ENCODE measurements at regions not wholly inside any gene's neighbourhood (a gene's known extent, or its start where the extent isn't known, plus 50 kb on each side); places are given as distances from the start of the nearest gene placed in this dataset.

- Mint-ChIP-seq H3K27ac (no peak overlapping the region), H3K9me3 (no peaks in the 10 kb centered on the region), H3K4me3 (no peak overlapping the region)
Observed at GRCh38 chr4:62222121-62222520, 1022.0 kb downstream of the ADGRL3 start.

More at GRCh38 chr4:62222121-62222520, 1022.0 kb downstream of the ADGRL3 start:
- H4K91ac ChIP-seq (ENCODE audit: insufficient read length, low read depth, low read length): no peak overlapping the region
- H3K4me2 ChIP-seq (ENCODE audit: insufficient read depth, insufficient read length, low read length): no peak overlapping the region
- no CpG with 5 or more reads among the region's 4 CpGs for WGBS (ENCODE audit: extremely low coverage, insufficient read length, low lambda C conversion rate)
- H3K18ac ChIP-seq (ENCODE audit: insufficient read length, low read depth, low read length): no peak overlapping the region
- H3K79me2 ChIP-seq (ENCODE audit: insufficient read depth, low read length): no peaks in the 10 kb centered on the region
- H3K27ac ChIP-seq (ENCODE audit: insufficient read length, low read depth, low read length): no peak overlapping the region
- no peak overlapping the region for H4K8ac ChIP-seq (replicated peaks; ENCODE audit: insufficient read length, low read depth, low read length)
- H4K5ac ChIP-seq (ENCODE audit: insufficient read length, low read depth, low read length): no peak overlapping the region
- H3K56ac ChIP-seq (ENCODE audit: insufficient read length, low read depth, low read length): no peak overlapping the region
- H3K23me2 ChIP-seq (ENCODE audit: insufficient read length, low read depth, low read length, poor library complexity, severe bottlenecking): no peaks in the 10 kb centered on the region
- no peak overlapping the region for H3K9ac ChIP-seq (ENCODE audit: extremely low read depth, insufficient read length, low read length)
- H2BK120ac ChIP-seq (ENCODE audit: low read depth, low read length, poor library complexity, severe bottlenecking): no peak overlapping the region
- peaks cover 8 to 9% of the 10 kb centered on the region in 2 experiments for H3K4me1 Mint-ChIP-seq
- H3K36me3 Mint-ChIP-seq (ENCODE audit: insufficient read depth in 1 of 3, low read depth in 3 of 3): no peaks in the 10 kb centered on the region
- H3K27me3 Mint-ChIP-seq (ENCODE audit: low read depth): no peaks in the 10 kb centered on the region
- no peak for DNase-seq
- no peaks in the 10 kb centered on the region for H3K4me1 ChIP-seq (ENCODE audit: insufficient read depth, low read length)
- H3K79me1 ChIP-seq (ENCODE audit: insufficient read depth, low read depth, low read length, poor library complexity, severe bottlenecking): no peaks in the 10 kb centered on the region
- TF ChIP-seq CTCF (conservative IDR thresholded peaks at IDR 0.05): no peak
- H2BK20ac ChIP-seq (ENCODE audit: low read depth, low read length, poor library complexity, severe bottlenecking): no peak overlapping the region
- no peak overlapping the region for H2AFZ ChIP-seq (ENCODE audit: low read length)
- no peak overlapping the region for H2BK15ac ChIP-seq (ENCODE audit: low read depth, low read length)
- no peaks in the 10 kb centered on the region for H4K20me1 ChIP-seq (ENCODE audit: control insufficient read depth, insufficient read depth, insufficient read length)
- no peak overlapping the region for H2AK5ac ChIP-seq (ENCODE audit: insufficient read length, low read length)
- no peaks in the 10 kb centered on the region for H3K27me3 ChIP-seq (ENCODE audit: insufficient read depth, low read length)
- H3T11ph ChIP-seq (ENCODE audit: low read length): no peak overlapping the region
- H2BK12ac ChIP-seq (ENCODE audit: insufficient read length, low read depth, low read length): no peak overlapping the region
- no peaks in the 10 kb centered on the region for H3K9me3 ChIP-seq (ENCODE audit: control insufficient read depth, low read depth, low read length)
- H2BK5ac ChIP-seq (ENCODE audit: insufficient read length, low read length): no peak overlapping the region
- no peak overlapping the region for H3K4ac ChIP-seq (ENCODE audit: low read depth, low read length)
- no peak overlapping the region for H3K23ac ChIP-seq (ENCODE audit: insufficient read length, low read depth, low read length)
- H3K14ac ChIP-seq (ENCODE audit: insufficient read depth, low read length): no peak overlapping the region

Data from H9 (cell line).